ENCODE measurements at regions not wholly inside any gene's neighbourhood (a gene's known extent, or its start where the extent isn't known, plus 50 kb on each side); places are given as distances from the start of the nearest gene placed in this dataset.

DNA sequence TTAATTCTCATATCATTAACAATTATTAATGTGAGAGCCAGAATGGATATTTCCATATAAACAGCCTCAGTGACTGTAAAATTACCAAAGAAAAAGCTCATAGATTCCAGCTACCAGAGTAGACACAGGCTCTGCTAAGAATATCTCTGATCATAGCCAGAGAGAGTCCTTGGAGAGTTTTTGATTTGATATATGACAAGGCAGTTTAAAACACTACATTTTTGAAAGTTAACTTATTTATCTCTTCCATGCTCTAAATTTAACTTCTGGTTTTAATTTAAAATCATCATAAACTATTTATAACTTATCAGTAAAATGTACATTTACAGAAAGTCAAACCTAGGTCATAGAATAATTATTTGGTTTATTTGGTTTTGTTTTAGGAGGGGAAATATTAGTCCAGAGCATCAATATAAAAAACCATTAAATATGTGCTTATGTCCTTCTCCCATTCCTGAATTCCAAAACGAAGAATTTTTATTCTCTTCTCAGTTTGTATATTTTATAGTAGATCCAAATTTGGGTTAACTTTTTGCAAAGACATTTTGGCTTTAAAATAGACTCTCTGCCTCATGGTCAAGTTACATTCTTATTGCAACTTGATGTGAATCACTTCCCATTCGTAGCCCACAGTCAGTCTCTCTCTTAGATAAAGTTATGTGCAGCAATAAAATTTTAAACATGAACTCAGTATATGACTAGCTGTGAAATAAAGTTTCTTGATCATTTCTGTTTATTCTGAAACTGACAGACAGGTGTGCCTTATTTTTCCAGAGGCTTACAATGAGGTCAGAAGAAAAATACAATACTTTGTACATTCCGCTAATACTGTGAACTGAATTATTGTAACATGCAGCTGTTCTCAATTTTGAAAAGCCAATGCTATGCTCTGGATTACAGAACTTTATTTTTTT, 267.1 kb downstream of the PAPSS1 start:
- WGBS, 2 experiments (ENCODE audit: insufficient coverage in 1 of 2, insufficient read length in 1 of 2) = 90 to 96% methylated on average over 2 of the region's 3 CpGs
- no peak overlapping the region for H3K27ac Mint-ChIP-seq

DNA sequence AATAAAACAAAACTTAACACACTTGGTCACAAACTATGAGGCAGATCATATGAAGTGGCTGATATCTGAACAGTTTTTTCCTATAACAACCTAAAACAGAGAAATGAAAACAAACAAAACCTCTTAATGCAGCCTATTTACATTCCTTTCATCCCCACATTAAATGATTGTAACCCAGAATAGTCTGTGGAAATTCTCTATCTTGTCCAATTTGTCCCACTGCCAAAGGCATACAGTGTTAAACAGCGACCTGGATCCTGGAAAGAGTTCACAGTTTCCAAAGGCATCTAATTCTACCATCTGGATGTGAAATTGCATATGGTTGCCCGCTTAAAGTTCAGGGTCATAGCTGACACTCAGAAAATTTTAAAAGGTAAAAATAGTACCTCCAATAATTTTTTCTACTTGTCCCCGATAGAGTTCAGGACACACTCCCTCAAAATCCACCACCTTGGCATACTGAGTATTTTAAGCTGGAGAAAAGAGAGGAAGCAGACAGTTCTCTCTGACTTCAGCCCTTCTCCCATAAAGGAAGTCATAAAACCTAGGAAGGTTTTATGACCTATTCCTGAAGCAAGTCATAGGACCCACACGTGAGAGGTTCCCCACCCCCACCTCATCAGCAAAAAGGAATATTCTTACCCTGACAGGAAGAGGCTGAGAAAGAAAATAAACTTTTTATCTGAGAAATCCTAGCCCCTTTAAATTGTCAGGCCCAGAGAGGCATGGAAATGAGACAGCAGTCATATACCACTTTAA, 270.2 kb downstream of the PAPSS1 start:
- peaks cover 13% of the 10 kb centered on the region for H3K9me3 ChIP-seq (ENCODE audit: control insufficient read depth, low read length)
- no peaks in the 10 kb centered on the region for H3K27me3 ChIP-seq (ENCODE audit: control insufficient read depth, insufficient read depth, low read length, poor library complexity, severe bottlenecking)
- no peaks in the 10 kb centered on the region for H3K4me1 ChIP-seq (ENCODE audit: control insufficient read depth, insufficient read depth, low read length)
- H3K9me3 Mint-ChIP-seq = no peaks in the 10 kb centered on the region
- H3K4me3 Mint-ChIP-seq = no peak overlapping the region
- H3K27ac Mint-ChIP-seq = no peak overlapping the region
- no peak overlapping the region for H3K9ac ChIP-seq (ENCODE audit: extremely low read depth, low read length, poor library complexity, severe bottlenecking)
- H3K36me3 Mint-ChIP-seq (ENCODE audit: low read depth) = no peaks in the 10 kb centered on the region
- H3K4me1 Mint-ChIP-seq = peaks cover 10% of the 10 kb centered on the region
- no peaks in the 10 kb centered on the region for H3K27me3 Mint-ChIP-seq (ENCODE audit: insufficient read depth)
- no peak overlapping the region for H3K4me3 ChIP-seq (ENCODE audit: low read length)
- H3K27ac ChIP-seq (ENCODE audit: low read depth, low read length) = no peak overlapping the region
- whole genome bisulfite sequencing, 2 experiments (ENCODE audit: insufficient coverage in 1 of 2, insufficient read length in 1 of 2) = 81 to 85% methylated on average over 3 to 4 of the region's 4 CpGs
- DNase-seq = no peak
- H3K36me3 ChIP-seq (ENCODE audit: control insufficient read depth, insufficient read depth, low read length) = no peaks in the 10 kb centered on the region
- TF ChIP-seq, protein P1, sequence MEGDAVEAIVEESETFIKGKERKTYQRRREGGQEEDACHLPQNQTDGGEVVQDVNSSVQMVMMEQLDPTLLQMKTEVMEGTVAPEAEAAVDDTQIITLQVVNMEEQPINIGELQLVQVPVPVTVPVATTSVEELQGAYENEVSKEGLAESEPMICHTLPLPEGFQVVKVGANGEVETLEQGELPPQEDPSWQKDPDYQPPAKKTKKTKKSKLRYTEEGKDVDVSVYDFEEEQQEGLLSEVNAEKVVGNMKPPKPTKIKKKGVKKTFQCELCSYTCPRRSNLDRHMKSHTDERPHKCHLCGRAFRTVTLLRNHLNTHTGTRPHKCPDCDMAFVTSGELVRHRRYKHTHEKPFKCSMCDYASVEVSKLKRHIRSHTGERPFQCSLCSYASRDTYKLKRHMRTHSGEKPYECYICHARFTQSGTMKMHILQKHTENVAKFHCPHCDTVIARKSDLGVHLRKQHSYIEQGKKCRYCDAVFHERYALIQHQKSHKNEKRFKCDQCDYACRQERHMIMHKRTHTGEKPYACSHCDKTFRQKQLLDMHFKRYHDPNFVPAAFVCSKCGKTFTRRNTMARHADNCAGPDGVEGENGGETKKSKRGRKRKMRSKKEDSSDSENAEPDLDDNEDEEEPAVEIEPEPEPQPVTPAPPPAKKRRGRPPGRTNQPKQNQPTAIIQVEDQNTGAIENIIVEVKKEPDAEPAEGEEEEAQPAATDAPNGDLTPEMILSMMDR (conservative IDR thresholded peaks at IDR 0.05) = no peak

More for the DNA sequence above, 267.1 kb downstream of the PAPSS1 start:
- Mint-ChIP-seq H3K36me3 (ENCODE audit: low read depth) (no peaks in the 10 kb centered on the region), H3K4me3 (no peak overlapping the region), H3K9me3 (no peaks in the 10 kb centered on the region), H3K4me1 (peaks cover 4% of the 10 kb centered on the region), H3K27me3 (ENCODE audit: insufficient read depth) (no peaks in the 10 kb centered on the region)
- H3K27ac ChIP-seq (ENCODE audit: low read depth, low read length) = no peak overlapping the region
- H3K4me1 ChIP-seq (ENCODE audit: control insufficient read depth, insufficient read depth, low read length) = no peaks in the 10 kb centered on the region
- H3K27me3 ChIP-seq (ENCODE audit: control insufficient read depth, insufficient read depth, low read length, poor library complexity, severe bottlenecking) = no peaks in the 10 kb centered on the region
- no peak overlapping the region for H3K4me3 ChIP-seq (ENCODE audit: low read length)
- no peaks in the 10 kb centered on the region for H3K9me3 ChIP-seq (ENCODE audit: control insufficient read depth, low read length)
- H3K36me3 ChIP-seq (ENCODE audit: control insufficient read depth, insufficient read depth, low read length) = no peaks in the 10 kb centered on the region
- no peak for DNase-seq
- no peak overlapping the region for H3K9ac ChIP-seq (ENCODE audit: extremely low read depth, low read length, poor library complexity, severe bottlenecking)
- TF ChIP-seq, protein P1 (conservative IDR thresholded peaks at IDR 0.05) = no peak

DNA sequence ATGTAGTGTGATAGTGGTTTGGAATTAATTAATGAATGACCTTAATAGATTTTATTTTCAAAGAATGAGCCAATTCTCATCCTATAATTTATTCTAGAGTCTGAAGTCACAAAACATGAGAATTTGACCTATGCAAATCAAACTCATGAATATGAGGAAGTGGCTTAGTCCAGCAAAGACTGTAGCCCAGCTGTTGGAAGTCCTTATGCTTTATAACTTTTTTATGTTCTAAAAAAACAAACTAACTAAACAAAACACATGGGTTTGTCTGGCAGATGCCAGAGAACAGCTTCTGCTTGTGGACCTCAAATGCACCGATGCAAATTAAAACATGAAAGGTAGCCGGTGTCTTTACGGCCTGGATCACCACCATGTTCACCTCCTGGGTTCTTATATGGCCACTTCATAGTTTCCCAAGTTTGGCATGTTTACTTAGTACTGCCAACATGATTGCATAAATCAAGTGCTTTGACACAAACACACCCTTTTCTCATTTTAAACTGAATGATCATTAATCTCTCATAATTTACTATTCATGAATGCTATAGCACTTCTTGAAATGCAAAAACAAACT, 277.4 kb downstream of the PAPSS1 start:
- no peaks in the 10 kb centered on the region for H3K4me1 ChIP-seq (ENCODE audit: control insufficient read depth, insufficient read depth, low read length)
- DNase-seq = no peak
- TF ChIP-seq, protein P1 (conservative IDR thresholded peaks at IDR 0.05) = no peak
- Mint-ChIP-seq H3K4me1 (peaks cover 6% of the 10 kb centered on the region), H3K4me3 (no peak overlapping the region), H3K27ac (no peak overlapping the region), H3K9me3 (peaks cover 2% of the 10 kb centered on the region), H3K27me3 (ENCODE audit: insufficient read depth) (no peaks in the 10 kb centered on the region), H3K36me3 (ENCODE audit: low read depth) (no peaks in the 10 kb centered on the region)
- H3K9me3 ChIP-seq (ENCODE audit: control insufficient read depth, low read length) = peaks cover 13% of the 10 kb centered on the region
- 95 to 100% methylated on average over 3 of the region's 3 CpGs for WGBS, 2 experiments (ENCODE audit: insufficient coverage in 1 of 2, insufficient read length in 1 of 2)
- no peaks in the 10 kb centered on the region for H3K36me3 ChIP-seq (ENCODE audit: control insufficient read depth, insufficient read depth, low read length)
- no peak overlapping the region for H3K9ac ChIP-seq (ENCODE audit: extremely low read depth, low read length, poor library complexity, severe bottlenecking)
- no peak overlapping the region for H3K4me3 ChIP-seq (ENCODE audit: low read length)
- H3K27me3 ChIP-seq (ENCODE audit: control insufficient read depth, insufficient read depth, low read length, poor library complexity, severe bottlenecking) = no peaks in the 10 kb centered on the region
- no peak overlapping the region for H3K27ac ChIP-seq (ENCODE audit: low read depth, low read length)

Data from endodermal cell (in vitro differentiated cells).